ENCODE measurements at regions not wholly inside any gene's neighbourhood (a gene's known extent, or its start where the extent isn't known, plus 50 kb on each side); places are given as distances from the start of the nearest gene placed in this dataset.

GRCh38 chr1:106681939-106682522 lies 374.4 kb upstream of the PRMT6 start:
- TF ChIP-seq EP300 (IDR thresholded peaks at IDR 0.05) (no peak), POLR2A (IDR thresholded peaks at IDR 0.05) (no peak), CTCF (IDR thresholded peaks at IDR 0.05) (no peak), POLR2AphosphoS5 (IDR thresholded peaks at IDR 0.05) (no peak)
